HG03066 (cell line): ENCODE measurements at regions not wholly inside any gene's neighbourhood (a gene's known extent, or its start where the extent isn't known, plus 50 kb on each side); places are given as distances from the start of the nearest gene placed in this dataset.

ENCODE experiments used
- ATAC-seq: cut with Tn5 transposase; IDR thresholded peaks from one replicate; pipeline ENCODE4 v1.9.1; 2021; ENCODE audit warnings: low read depth; ENCODE audit not compliant: unreplicated experiment

DNA sequence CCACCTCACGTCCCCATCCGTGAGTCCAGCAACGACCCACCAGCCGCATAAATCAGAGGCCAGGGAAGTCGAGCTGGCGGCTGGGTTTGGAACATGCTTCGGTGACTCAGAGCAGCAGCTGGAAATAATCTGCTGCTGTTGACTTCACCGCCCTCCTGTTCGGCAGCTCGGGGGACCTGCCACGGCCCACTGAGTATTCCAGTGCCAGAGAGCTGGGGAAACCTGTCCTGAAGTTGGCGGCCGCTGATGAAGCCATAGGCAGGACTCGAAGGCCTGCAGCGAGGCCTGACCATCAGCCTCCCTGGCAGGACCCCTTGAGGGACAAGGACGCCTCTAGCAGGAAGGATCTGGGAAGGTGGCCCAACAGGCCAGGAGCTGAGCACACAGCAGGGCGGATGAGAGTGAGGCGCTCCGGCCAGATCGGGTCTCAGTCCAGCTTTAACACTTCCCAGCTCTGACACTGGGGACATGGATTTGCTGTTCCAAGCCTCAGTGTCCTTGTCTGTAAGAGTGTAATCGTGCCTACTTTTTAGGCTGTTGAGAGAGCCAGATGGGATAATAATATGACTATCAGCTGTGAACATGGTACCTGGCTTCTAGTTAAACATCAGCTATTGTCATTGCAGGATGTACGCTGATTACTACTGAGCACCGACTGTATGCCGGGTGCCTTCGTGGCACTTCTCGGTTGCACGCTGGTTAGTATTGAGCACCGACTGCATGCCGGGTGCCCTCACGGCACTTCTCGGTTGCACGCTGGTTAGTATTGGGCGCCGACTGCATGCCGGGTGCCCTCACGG, 50.4 kb upstream of the CIBAR2 start:
- no peak for ATAC-seq

GRCh38 chr16:85163278-85164112, 51.2 kb upstream of the CIBAR2 start:
- ATAC-seq, result no peak

DNA sequence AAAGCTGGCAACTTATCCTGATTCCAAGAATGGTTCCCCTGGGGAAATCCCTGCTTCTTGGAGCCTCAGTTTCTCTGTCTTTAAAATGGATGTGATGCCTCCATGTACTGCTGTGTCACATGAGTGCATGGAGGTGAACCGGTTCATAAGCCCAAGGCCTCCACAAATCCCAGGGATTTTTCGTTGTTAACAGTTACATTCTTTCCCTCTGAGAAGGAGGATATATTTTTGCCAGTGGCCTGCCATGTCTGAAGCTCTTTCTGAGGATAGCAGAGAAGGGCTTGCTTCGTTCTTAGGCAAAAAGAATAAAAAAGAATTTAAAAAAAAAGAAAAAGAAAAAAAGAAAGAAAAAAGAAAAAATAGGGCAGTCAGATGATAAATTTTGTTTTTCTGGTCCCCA, 52.2 kb upstream of the CIBAR2 start:
- ATAC-seq, result no peak

DNA sequence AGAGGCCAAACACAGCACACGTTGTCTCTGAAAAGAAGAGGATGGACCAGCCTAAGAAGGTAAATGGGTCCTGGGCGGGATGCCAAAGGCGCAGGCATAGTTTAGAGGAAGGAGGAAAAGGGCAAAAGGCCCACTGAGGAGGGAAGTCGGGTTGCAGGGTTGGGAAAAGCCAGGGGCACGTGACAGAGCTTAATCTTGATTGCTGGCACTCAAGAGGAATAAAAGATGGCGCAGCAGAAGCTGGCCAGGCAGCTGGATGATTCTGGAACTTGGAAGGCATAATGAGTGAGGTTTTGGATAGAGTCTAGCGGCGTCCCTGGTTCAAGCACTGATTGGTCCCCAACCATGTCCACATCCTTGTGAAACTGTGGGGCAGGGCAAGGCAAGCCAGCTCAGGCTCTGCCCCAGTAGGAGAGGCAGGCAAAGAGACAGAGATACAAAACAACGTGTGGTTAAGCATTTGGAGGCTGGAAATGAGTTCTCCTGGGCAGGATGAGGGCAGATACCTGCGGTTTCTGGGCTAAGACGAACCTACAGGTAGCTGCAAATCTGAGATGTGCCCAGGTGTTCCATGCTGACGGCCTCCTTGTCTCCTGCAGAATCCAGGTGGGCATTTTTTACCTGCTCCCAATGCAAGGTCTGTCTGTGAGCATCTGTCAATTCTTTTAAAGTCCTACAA, 52.7 kb upstream of the CIBAR2 start:
- no peak for ATAC-seq

- no peak for ATAC-seq
Measured at GRCh38 chr16:85165781-85166180, 53.5 kb upstream of the CIBAR2 start.

DNA sequence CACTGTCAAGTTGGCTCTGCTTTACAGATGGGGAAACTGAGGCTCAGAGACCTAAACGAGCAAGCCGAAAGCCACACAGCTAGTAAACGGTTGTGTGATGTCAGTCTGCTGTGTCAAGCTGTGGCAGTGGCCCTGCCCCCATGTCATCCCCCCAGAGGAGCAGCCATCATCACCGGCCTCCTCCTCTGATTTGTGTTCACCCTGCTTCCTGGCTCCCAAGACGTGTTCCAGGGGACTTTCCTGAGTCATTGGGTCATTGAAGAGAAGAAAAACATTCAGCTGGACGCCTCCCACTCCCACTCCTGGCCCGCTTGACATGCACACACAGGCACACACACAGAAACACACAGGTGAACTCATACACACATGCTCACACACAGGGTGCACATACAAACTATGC, 54.0 kb upstream of the CIBAR2 start:
- no peak for ATAC-seq

DNA sequence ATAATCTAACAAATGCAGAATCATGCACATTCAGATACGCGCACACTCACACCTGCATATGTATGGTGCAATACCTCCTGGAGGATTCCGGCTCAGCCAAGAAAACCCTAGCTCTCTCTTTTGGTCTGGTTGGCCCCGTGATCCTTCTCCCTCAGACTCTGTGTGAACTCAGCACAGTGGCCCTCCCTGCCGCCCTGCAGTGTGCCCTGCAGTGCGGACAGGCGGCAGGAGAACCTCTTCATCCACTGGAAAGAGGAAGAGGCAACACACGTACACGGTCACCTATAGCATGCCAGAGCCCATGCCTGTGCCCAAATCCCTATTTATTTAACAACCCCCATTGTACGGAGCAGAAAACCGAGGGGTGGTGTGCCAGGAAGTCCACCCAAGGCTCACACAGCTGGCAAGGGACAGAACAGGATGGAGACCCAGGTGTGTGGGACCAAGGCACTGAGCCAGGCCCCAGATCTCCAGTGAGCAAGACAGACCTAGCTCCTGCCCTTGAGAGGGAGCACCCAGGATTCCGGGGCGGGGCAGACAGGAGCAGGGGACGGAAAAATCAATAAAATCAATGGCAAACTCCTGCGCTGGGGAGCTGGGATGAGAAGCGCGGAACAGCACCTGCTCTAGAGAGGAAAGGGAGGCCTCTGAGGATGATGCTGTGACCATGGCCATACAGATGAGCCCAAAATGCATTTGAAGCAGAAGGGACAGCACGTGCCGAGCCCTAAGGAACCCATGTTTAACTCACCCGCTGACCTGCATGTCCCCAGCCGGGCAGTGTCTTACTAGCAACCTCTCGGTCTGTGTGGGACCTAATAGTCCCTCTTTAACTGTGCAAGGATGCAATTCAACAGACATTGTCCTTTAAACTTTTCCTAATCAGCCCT, 54.7 kb upstream of the CIBAR2 start:
- no peak for ATAC-seq

DNA sequence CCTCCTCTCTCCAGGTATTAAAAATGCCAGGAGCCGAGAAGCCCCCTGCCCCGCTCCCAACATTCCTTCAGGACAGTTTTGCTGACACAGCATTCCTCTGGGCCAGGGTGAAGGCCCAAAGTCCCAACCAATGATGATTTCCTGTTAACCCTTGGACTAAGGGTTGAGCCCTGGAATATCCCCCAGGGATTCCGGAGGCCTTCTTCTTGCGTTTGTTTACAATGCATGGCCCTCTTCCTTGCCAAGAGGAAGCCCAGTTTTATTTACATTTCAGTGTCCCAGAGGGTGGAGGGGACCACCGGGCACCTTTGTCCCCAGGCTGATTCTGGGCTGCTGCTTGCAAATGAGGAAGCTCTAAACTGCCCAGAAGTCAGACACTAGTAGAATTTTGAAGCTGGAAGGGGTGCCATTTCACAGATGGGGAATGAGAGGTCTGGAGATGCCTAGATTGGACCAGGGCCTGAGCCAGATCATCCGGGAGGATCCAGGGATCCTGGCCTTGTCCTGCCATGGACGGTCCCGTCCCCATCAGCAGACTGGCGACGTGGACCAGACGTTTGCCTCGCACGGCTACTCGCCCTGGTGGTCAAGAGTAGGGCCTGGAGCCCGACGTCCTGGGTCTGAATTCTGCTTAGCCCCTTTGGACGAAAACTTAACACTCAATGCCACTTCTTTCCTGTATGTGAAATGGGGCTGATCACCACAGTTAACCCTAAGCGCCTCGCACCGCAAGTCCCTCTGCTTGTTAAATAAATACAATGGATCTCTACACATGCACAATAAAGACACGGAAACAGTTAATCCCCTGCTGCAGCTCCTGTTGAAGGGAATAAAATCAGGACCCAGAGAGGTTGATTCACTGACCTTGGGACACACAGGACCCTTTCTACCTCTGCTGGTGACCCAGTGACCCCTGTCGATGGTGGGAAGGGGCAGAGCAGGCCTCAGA, 55.6 kb upstream of the CIBAR2 start:
- ATAC-seq, result no peak

DNA sequence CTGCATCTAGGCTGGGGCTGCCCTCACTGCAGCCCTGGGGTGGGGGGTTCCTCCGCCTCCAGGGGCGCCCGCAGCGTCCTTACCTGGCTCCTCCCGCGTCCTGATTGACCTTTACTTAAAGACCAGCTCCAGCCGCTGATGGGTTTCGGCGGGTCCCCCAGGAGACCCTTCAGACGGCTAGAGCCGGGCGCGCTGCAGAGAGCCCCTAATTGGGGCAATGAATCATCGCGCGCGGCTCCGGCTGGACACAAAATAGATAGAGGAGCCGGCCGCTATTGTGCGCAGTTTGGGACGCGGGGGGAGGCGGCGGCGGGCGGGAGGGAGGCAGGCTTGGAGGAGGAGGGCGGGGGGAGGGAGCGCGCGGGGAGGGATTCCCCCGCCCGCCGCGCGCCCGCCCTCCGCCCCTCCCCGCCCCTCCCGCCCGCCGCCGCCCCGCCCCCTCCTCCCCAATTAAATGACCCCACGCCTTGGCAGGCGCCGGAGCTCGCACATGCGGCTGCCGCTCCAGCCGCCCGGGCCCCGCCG, 56.5 kb upstream of the CIBAR2 start:
- no peak for ATAC-seq

DNA sequence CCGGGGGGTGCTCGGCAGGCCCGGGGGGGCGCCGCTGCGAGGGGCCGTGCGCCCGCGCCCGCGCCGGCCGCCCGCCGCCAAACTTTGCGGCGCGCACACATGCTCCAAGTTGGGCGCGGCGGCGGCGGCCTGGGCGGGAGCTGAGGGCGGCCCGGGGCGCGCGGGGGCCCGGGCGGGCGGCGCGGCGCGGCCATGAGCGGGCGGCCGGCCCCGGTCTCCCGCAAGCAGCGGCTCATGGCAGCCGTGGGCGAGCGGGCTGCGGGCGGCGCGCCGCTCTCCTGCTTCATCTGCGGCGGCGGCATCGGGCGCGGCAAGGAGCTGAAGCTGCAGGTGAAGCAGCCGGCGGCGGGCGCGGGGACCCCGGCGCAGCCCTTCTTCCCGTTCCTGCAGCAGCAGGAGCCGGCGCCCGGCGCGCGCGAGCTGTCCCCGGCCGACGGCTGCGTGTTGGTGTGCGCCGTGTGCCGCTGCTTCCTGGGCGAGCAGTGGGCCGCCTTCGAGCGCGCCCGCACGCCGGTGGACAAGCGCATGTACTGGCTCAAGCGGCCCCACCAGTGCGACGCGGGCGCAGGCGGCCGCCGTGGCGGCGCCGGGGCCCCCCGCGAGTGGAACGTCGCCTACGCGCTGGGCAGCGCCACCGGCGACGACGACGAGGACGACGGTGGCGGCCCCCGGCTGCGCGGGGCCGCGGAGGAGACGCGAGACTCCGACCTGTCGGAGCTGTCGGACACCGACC, 57.2 kb upstream of the CIBAR2 start:
- ATAC-seq, result no peak

DNA sequence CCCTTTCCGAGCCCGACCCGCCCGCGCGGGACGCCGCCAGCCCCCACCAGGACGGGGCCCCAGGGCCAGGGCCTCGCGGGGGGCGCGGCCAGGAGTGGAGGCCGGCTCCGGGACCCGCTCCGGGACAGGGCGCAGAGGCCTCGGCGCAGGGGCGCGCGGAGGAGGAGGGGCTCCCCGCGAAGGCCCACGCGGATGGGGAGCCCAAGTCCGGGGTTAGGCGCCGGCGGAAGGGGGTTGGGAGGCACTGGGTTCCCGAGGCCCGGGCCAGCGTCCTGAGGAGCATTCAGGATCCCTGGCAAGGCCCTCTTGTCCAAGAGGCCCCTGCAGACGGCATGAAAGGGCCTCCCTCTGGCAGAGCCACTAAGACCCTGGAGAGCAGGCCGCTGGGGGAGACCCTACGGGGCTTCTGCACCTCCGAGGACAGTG, 57.8 kb upstream of the CIBAR2 start:
- ATAC-seq, result no peak

- no peak for ATAC-seq
Measured at GRCh38 chr16:85170590-85171003, 58.3 kb upstream of the CIBAR2 start.

GRCh38 chr16:85171004-85171758, 58.9 kb upstream of the CIBAR2 start:
- ATAC-seq, result no peak

DNA sequence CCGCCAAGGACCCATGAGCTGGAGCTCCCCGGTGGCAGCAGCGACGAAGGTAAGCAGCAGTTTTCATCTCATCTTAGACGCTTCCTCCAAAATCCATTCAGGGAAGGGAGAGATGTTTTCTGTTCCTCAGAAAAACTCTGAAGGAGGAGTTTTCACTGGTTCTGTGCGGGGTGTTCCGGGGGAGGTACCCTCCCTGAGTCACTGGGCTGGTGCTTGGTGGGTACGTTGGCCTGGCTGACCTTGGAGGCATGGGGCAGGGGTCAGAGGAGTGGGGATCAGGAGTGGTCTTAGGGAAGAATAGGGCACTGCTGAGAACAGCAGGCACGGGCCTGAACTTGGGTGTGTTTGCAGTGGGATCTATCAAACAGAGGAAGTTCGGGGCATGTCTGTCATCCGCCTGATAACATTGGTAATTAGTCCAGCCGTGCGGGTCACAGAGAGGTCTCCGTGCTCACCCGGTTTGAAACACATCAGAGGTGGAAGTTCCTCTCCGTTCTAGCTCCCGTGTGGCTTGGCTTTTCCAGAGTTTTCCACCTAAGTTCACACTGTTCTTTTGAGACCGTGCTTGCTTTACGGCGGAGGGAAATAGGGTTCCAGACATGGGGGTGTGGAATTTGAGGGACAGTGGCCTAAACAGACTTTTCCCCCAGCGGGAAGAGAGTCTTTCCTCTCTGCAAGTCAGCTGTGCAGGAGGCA, 59.6 kb upstream of the CIBAR2 start:
- ATAC-seq, result no peak

- ATAC-seq, result no peak
Measured at GRCh38 chr16:85172455-85173145, 60.3 kb upstream of the CIBAR2 start.
